Fibroblast of lung (primary cell): ENCODE measurements at regions not wholly inside any gene's neighbourhood (a gene's known extent, or its start where the extent isn't known, plus 50 kb on each side); places are given as distances from the start of the nearest gene placed in this dataset.

Experiments used
- EZH2 ChIP-seq: IDR thresholded peaks from 2 replicates; pipeline ENCODE4 v1.5.1; 2012; ENCODE audit warnings: low read length, control low read depth, mild to moderate bottlenecking; ENCODE audit errors: missing control alignments
- TF ChIP-seq, protein P1 (sequence below), 2 donors: IDR thresholded peaks in 1 of 2; conservative IDR thresholded peaks in 1 of 2; 1 replicate in 1 of 2; 2 replicates in 1 of 2; pipeline ENCODE4 v1.5.1; 2011 to 2012; ENCODE audit warnings: low read length in 2 of 2, control low read depth in 1 of 2, inconsistent platforms in 1 of 2, low read depth in 1 of 2, mild to moderate bottlenecking in 1 of 2

DNA sequence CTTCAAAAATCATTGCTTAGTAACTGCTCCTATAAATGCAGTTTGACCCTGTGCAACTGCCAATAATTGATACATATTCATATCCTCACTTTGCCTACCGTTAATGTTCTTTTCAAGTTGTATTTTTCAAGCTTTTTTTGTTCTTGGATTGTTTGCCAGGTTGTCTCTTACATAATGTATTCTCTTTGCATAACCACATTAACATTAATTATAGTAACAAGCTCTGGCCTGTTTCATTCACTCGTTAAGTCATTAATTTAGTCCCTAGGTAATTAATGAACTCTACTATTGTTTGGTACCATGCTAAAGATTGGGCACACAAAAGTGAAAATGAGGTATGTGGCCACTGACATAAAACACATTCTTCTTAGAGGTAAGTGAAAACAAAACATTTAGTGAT is 1338.8 kb downstream of the NSUN3 start:
- TF ChIP-seq, protein P1, sequence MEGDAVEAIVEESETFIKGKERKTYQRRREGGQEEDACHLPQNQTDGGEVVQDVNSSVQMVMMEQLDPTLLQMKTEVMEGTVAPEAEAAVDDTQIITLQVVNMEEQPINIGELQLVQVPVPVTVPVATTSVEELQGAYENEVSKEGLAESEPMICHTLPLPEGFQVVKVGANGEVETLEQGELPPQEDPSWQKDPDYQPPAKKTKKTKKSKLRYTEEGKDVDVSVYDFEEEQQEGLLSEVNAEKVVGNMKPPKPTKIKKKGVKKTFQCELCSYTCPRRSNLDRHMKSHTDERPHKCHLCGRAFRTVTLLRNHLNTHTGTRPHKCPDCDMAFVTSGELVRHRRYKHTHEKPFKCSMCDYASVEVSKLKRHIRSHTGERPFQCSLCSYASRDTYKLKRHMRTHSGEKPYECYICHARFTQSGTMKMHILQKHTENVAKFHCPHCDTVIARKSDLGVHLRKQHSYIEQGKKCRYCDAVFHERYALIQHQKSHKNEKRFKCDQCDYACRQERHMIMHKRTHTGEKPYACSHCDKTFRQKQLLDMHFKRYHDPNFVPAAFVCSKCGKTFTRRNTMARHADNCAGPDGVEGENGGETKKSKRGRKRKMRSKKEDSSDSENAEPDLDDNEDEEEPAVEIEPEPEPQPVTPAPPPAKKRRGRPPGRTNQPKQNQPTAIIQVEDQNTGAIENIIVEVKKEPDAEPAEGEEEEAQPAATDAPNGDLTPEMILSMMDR (conservative IDR thresholded peaks at IDR 0.05 in 1 of 2, IDR thresholded peaks at IDR 0.05 in 1 of 2; ENCODE audit: low read depth in 1 of 2, low read length in 2 of 2) = no peak
- TF ChIP-seq EZH2 = no peak
